Cardiac fibroblast (primary cell): ENCODE measurements at regions not wholly inside any gene's neighbourhood (a gene's known extent, or its start where the extent isn't known, plus 50 kb on each side); places are given as distances from the start of the nearest gene placed in this dataset.
A peak's percentile ranks its signal among the peaks of the same experiment; 100 is the strongest.

ENCODE experiments used
- DNase-seq, 2 donors: peaks; one replicate each; pipeline versions ENCODE4 v3.0.0 to v3.0.0-alpha.2; 2010; ENCODE audit warnings: low read depth in 2 of 2
- H3K4me3 ChIP-seq, 2 donors: replicated peaks in 1 of 2; 1 replicate in 1 of 2; 2 replicates in 1 of 2; pipeline ENCODE4 v1.5.1; 2011; ENCODE audit warnings: low read depth in 2 of 2, low read length in 2 of 2, mild to moderate bottlenecking in 2 of 2, moderate library complexity in 1 of 2
- TF ChIP-seq, protein P1 (sequence below): IDR thresholded peaks from one replicate; pipeline ENCODE4 v1.5.1; 2011; ENCODE audit warnings: low read depth, mild to moderate bottlenecking, low read length, inconsistent platforms

DNA sequence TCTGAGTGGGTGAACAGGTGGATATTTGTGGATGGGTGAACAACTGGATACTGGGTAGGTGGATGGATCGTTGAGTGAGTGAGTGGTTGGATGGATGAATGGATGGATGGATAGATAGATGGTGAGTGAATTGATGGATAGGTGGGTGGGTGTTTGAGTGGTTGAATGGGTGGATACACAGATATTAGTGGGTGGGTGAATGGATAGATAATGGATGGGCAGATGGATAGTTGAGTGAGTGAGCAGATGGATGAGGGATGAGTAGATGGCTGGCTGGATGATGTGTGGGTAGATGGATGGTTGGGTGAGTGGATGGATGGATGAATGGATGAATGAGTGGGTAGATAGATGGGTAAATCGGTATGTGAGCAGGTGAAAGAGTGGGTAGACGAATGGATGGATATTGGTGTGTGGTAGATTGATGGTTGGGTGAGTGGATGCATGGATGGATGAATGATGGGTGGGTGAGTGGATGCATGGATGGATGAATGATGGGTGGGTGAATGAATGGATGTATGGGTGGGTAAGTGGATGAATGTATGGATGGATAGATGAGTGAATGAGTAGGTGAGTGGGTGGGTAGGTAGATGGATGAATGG is 406.7 kb downstream of the MN1 start:
- H3K4me3 ChIP-seq = no peak overlapping the region
- no peak for DNase-seq
- TF ChIP-seq, protein P1, sequence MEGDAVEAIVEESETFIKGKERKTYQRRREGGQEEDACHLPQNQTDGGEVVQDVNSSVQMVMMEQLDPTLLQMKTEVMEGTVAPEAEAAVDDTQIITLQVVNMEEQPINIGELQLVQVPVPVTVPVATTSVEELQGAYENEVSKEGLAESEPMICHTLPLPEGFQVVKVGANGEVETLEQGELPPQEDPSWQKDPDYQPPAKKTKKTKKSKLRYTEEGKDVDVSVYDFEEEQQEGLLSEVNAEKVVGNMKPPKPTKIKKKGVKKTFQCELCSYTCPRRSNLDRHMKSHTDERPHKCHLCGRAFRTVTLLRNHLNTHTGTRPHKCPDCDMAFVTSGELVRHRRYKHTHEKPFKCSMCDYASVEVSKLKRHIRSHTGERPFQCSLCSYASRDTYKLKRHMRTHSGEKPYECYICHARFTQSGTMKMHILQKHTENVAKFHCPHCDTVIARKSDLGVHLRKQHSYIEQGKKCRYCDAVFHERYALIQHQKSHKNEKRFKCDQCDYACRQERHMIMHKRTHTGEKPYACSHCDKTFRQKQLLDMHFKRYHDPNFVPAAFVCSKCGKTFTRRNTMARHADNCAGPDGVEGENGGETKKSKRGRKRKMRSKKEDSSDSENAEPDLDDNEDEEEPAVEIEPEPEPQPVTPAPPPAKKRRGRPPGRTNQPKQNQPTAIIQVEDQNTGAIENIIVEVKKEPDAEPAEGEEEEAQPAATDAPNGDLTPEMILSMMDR = no peak

DNA sequence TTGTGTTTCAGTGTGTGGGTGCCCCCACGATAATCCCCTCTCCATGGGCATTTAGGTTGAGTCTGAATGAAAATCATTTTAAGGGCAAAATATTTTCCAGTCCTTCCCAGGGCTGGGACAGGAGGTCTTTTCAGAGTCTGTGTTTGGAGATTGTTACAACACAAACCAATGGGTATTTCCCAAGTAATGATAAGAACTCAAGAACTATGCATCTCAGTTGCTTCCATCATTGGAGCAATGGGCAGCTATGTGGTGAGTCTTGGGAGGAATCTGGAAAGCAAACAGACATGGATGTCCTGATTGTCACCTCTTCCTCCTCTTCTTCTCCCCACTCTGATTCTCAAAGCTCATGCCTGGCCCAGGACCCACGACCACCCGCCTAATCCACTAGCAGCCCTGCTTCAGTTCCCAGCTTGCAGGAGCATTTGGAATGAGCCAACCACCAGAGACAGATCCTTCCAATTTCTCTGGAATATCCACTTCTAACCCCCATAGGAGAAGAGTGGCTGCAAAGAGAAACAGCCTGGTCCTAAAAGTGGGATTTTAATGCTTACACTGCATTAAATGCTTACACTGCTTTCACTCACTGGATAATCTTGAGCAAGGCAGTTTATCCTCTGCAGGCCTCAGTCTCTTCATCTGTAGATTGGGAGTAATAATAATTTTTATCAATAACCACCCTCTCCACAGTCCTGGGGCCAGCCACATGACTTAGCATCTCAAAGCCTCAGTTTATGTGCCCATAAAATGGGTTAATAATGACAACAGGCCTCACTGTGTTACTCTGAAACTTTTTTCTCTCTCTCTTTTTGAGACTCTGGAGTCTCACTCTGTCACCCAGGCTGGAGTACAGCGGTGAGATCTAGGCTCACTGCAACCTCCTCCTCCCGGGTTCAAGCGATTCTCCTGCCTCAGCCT is 404.3 kb downstream of the MN1 start:
- no peak overlapping the region for H3K4me3 ChIP-seq
- peak; percentile 28 to 52 for DNase-seq
- TF ChIP-seq, protein P1 = no peak

DNA sequence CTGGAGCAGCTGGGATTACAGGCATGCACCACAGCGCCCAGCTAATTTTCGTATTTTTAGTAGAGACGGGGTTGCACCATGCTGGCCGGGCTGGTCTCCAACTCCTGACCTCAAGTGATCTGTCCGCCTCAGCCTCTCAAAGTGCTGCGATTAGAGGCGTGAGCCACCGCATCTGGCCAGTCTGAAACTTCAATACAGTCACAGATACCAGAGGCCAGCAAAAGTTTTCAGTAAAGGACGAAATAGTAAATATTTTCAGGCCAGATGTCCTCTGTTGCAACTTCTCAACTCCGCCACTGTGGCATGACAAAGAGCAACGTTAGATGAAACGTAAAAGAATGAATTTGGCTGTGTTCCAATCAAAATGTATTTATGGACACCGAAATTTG is 403.6 kb downstream of the MN1 start:
- no peak overlapping the region for H3K4me3 ChIP-seq
- TF ChIP-seq, protein P1 = peak; percentile 8
- DNase-seq = peak; percentile 88

DNA sequence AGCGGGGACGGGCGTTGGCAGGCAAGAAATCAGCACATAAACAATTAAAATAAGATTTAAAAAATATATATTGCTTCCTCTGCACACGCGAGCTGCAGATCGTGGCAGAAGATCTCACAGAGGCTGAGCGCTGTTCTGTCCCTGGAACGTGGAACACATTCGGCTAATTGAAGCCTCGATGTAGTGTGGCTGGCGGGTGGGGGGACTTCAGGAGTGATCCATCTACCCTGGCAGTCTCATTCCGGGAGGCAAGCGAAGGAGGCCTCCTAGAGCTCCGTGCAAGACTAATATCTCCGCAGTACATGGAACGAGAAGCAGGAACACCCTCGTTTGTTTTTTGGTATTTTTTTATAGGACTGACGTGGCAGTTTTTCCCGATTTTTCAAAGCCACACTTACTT is 402.4 kb downstream of the MN1 start:
- H3K4me3 ChIP-seq = no peak overlapping the region
- DNase-seq = peak in 1 of 2 donors; percentile 30
- TF ChIP-seq, protein P1 = no peak

DNA sequence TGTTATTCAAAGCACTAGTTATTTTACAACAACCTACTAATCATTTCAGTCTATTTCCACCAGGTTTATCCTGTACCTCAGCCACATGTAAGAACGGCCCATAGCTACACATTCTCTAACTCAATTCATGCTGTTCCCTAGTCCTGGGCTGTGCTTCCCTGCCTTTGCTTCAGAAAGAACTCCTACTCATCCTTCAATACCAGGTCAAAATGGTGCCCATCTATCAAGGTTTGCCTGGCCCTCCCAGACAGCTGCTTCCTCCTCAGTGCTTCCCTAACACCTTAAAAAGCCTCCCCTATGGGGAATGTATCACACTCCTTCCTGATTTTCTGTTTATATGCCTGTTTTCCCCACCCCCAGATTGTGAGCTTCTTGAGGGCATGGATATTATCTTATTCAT is 400.7 kb downstream of the MN1 start:
- H3K4me3 ChIP-seq = no peak overlapping the region
- TF ChIP-seq, protein P1 = no peak
- no peak for DNase-seq

DNA sequence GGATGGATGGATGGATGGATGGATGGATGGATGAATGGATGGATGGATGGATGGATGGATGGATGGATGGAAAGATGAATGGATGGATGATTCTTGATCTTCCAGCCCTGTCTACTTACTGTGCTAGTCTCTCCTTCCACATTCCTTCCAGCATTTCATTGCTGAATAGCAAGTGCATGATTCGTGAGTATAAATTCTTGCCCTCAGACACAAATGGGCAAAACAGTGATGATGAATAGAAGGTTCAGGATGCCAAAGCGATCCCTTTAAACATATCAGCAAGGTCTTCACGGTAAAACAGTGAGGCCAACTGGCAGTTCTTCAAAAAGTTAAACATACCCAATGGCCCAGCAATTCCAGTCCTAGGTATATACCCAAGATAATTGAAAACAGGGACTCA is 400.2 kb downstream of the MN1 start:
- DNase-seq = peak; percentile 5 to 30
- TF ChIP-seq, protein P1 = no peak
- no peak overlapping the region for H3K4me3 ChIP-seq
